HCT116 (cell line): ENCODE measurements at regions not wholly inside any gene's neighbourhood (a gene's known extent, or its start where the extent isn't known, plus 50 kb on each side); places are given as distances from the start of the nearest gene placed in this dataset.

ENCODE experiments used
- ELF1 ChIP-seq: IDR thresholded peaks from 2 replicates; pipeline ENCODE4 v1.6.1; 2012; ENCODE audit warnings: low read depth, borderline replicate concordance
- EZH2 ChIP-seq: fragments of 200-600 bp; sonication (generic); IDR thresholded peaks from 2 replicates; pipeline ENCODE4 v1.6.1; 2017; ENCODE audit warnings: antibody characterized with exemption, mixed run types
- JUND ChIP-seq: IDR thresholded peaks from 2 replicates; pipeline ENCODE4 v1.6.1; 2012
- MAX ChIP-seq: IDR thresholded peaks from 2 replicates; pipeline ENCODE4 v1.6.1; 2012
- POLR2A ChIP-seq: IDR thresholded peaks from 2 replicates; pipeline ENCODE4 v1.7.0; 2011; ENCODE audit warnings: borderline replicate concordance; ENCODE audit not compliant: insufficient read depth, insufficient read length; ENCODE audit errors: extremely low read depth
- POLR2AphosphoS5 ChIP-seq: IDR thresholded peaks from 2 replicates; pipeline ENCODE4 v1.6.1; 2011; ENCODE audit warnings: mild to moderate bottlenecking, low read depth, low read length, moderate library complexity
- RAD21 ChIP-seq: IDR thresholded peaks from 2 replicates; pipeline ENCODE4 v1.6.1; 2012; ENCODE audit warnings: low read depth, mild to moderate bottlenecking
- REST ChIP-seq: IDR thresholded peaks from 2 replicates; pipeline ENCODE4 v1.6.1; 2012; ENCODE audit warnings: low read depth
- SIN3A ChIP-seq: IDR thresholded peaks from 2 replicates; pipeline ENCODE4 v1.6.1; 2012; ENCODE audit warnings: low read depth
- SP1 ChIP-seq: IDR thresholded peaks from 2 replicates; pipeline ENCODE4 v1.6.1; 2012; ENCODE audit warnings: low read depth
- SRF ChIP-seq: IDR thresholded peaks from 2 replicates; pipeline ENCODE4 v1.6.1; 2012; ENCODE audit warnings: low read depth
- TCF7L2 ChIP-seq: IDR thresholded peaks from 2 replicates; pipeline ENCODE4 v1.7.0; 2011; ENCODE audit warnings: borderline replicate concordance, inconsistent platforms; ENCODE audit not compliant: insufficient read depth, insufficient read length; ENCODE audit errors: extremely low read depth
- YY1 ChIP-seq: IDR thresholded peaks from 2 replicates; pipeline ENCODE4 v1.6.1; 2011; ENCODE audit warnings: low read length, low read depth, moderate library complexity, mild to moderate bottlenecking; ENCODE audit not compliant: insufficient replicate concordance; ENCODE audit errors: extremely low read depth
- TF ChIP-seq, protein P1 (sequence below), 3 experiments: fragments of 200-600 bp in 1 of 3; sonication (generic) in 1 of 3; IDR thresholded peaks in 2 of 3; conservative IDR thresholded peaks in 1 of 3; 2 replicates each; pipeline ENCODE4 v1.5.1; 2012 to 2017; ENCODE audit warnings: low read depth in 2 of 3, low read length in 2 of 3, antibody characterized with exemption in 1 of 3, borderline replicate concordance in 1 of 3, control low read depth in 1 of 3, mild to moderate bottlenecking in 1 of 3, mixed read lengths in 1 of 3, mixed run types in 1 of 3, moderate library complexity in 1 of 3; ENCODE audit not compliant: insufficient read depth in 1 of 3

GRCh38 chr12:90124289-90124688, 415.7 kb upstream of the ATP2B1 start:
- TF ChIP-seq, protein P1, sequence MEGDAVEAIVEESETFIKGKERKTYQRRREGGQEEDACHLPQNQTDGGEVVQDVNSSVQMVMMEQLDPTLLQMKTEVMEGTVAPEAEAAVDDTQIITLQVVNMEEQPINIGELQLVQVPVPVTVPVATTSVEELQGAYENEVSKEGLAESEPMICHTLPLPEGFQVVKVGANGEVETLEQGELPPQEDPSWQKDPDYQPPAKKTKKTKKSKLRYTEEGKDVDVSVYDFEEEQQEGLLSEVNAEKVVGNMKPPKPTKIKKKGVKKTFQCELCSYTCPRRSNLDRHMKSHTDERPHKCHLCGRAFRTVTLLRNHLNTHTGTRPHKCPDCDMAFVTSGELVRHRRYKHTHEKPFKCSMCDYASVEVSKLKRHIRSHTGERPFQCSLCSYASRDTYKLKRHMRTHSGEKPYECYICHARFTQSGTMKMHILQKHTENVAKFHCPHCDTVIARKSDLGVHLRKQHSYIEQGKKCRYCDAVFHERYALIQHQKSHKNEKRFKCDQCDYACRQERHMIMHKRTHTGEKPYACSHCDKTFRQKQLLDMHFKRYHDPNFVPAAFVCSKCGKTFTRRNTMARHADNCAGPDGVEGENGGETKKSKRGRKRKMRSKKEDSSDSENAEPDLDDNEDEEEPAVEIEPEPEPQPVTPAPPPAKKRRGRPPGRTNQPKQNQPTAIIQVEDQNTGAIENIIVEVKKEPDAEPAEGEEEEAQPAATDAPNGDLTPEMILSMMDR (IDR thresholded peaks at IDR 0.05 in 2 of 3, conservative IDR thresholded peaks at IDR 0.05 in 1 of 3; ENCODE audit: borderline replicate concordance in 1 of 3, insufficient read depth in 1 of 3, low read depth in 2 of 3, low read length in 2 of 3) = no peak
- TF ChIP-seq EZH2 = no peak
- TF ChIP-seq POLR2A = no peak
- no peak for TF ChIP-seq REST
- no peak for TF ChIP-seq TCF7L2
- TF ChIP-seq POLR2AphosphoS5 = no peak
- TF ChIP-seq MAX = no peak
- no peak for TF ChIP-seq SIN3A
- TF ChIP-seq YY1 = no peak
- no peak for TF ChIP-seq ELF1
- TF ChIP-seq RAD21 = no peak
- TF ChIP-seq SRF = no peak
- no peak for TF ChIP-seq JUND
- TF ChIP-seq SP1 = no peak
